HG03354 (cell line): ENCODE measurements at regions not wholly inside any gene's neighbourhood (a gene's known extent, or its start where the extent isn't known, plus 50 kb on each side); places are given as distances from the start of the nearest gene placed in this dataset.
"Not testable (repeated sequence)": the region's sequence is repeated elsewhere in the genome, so short reads cannot be mapped to it uniquely, and the experiment has no call there.

Experiments used
- ATAC-seq: cut with Tn5 transposase; IDR thresholded peaks from one replicate; pipeline ENCODE4 v1.9.1; 2021; ENCODE audit warnings: mild to moderate bottlenecking; ENCODE audit not compliant: unreplicated experiment, poor library complexity, severe bottlenecking

DNA sequence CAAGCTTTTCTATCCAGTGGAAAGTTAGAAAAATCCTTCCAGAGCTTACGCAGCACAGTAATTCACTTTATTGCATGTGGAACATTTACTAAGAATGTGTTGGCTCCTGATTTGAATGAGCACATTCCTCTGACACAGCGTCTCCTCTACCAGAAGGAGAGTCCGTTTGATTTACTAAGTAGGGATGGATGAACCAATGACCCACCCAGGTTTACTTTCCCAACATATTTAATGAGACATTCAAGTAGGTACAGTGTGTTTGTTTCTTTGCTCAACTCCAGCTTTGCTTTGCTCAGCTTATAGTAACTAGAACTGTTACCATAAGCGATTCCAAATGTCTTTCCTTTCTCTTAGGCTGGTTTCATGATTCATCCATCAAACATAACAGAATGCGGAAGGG is 161.7 kb downstream of the SMARCA1 start:
- ATAC-seq = no peak

GRCh38 chrX:129360175-129360574 is 163.1 kb downstream of the SMARCA1 start:
- peak; percentile 96 for ATAC-seq

DNA sequence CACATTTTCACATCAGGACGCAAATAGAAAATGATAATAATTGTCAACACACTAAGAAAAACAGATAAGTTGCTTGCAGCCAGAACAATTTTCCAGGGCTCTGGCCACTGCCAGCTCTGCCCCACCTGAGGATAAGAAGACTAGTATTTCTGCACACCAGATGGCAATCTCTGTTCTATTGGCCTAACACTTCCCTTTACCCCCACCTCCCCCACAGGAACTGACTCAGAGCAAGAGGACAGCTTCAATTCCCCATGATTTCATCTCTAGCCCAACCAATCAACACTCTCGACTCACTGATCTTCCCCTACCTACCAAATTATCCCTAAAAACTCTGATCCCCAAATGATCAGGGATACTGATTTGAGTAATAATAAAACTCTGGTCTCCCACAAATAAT is 164.0 kb downstream of the SMARCA1 start:
- ATAC-seq = no peak

DNA sequence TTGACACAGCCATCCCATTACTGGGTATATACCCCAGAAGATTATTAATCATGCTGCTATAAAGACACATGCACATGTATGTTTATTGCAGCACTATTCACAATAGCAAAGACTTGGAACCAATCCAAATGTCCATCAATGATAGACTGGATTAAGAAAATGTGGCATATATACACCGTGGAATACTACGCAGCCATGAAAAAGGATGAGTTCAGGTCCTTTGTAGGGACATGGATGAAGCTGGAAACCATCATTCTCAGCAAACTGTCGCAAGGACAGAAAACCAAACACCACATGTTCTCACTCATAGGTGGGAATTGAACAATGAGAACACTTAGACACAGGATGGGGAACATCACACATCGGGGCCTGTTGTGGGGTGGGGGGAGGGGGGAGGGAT is 165.9 kb downstream of the SMARCA1 start:
- ATAC-seq = not testable (repeated sequence)

DNA sequence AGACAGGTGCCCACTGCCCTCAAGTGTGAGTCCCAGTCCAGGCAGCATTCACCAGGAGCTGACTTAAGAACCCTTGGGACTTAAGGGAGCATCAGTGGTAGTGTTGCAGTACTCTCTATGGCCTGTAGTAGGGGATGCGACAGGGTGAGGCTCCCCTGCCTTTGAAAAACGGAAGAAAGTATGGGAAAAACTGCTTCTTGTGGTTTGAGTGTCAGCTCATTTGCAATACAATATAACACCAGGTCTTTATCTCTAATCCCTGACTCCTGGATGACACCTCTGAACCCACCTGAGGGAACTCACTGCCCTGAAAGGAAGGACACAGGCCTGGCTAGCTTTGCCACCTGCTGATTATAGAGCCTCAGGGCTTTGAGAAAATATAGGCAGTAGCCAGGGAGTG is 176.0 kb downstream of the SMARCA1 start:
- ATAC-seq = no peak

- ATAC-seq = no peak
Measured at GRCh38 chrX:129346574-129346973, 176.7 kb downstream of the SMARCA1 start.

GRCh38 chrX:129337264-129337663 is 186.0 kb downstream of the SMARCA1 start:
- not testable (repeated sequence) for ATAC-seq

- ATAC-seq = no peak
Measured at GRCh38 chrX:129323115-129323514, 200.2 kb downstream of the SMARCA1 start.

GRCh38 chrX:129318375-129318774 is 204.9 kb downstream of the SMARCA1 start:
- no peak for ATAC-seq

DNA sequence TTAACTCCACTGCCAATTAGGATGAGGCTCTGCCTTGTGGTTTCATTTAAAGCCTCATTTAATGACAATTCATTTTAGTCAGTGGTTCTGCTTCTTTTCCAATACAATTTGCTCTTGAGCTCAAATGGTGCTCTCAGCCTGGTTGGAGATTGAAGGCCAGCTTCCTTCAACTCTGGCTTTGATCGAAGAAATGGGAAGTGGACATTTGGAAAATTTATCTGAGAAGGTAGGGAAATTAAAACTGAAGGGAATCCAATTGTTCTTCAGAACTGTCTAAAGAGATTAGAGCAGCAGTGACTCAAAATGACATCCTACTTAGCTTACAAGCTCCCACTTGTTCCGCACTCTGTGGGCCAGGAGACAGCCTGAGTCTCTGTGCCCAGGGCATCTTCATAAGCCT is 206.8 kb downstream of the SMARCA1 start:
- no peak for ATAC-seq

- ATAC-seq = no peak
Measured at GRCh38 chrX:129310000-129310399, 213.3 kb downstream of the SMARCA1 start.

GRCh38 chrX:129262912-129263311 is 260.4 kb downstream of the SMARCA1 start:
- ATAC-seq = no peak

DNA sequence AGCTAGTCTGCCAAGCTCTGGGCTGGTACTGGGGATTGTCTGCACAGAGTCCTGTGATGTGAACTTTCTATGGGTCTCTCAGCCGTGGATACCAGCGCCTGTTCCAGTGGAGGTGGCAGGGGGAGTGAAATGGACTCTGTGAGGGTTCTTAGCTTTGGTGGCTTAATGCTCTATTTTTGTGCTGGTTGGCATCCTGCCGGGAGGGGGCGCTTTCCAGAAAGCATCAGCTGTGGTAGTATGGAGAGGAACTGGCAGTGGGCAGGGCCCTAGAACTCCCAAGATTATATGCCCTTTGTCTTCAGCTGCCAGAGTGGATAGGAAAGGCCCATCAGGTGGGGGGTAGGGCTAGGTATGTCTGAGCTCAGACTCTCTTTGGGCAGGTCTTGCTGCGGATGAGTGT is 267.8 kb downstream of the SMARCA1 start:
- ATAC-seq = not testable (repeated sequence)

DNA sequence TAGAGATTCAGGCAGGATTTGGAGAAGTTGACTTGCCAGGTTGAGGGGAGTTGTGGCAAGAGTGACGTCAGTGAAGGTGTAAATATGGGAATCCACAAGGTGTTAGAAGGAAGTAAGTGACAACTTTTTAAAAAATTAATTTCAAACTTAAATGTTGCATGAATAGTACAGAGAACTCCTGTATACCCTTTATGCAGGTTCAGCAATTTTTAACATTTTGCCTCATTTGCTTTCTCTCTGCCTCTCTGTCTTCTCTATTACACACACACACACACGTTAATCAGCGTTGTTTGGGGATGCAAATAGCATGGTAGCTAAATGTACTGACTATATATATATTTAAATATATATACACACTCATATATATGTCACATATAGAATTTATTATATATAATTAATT is 273.7 kb downstream of the SMARCA1 start:
- no peak for ATAC-seq

DNA sequence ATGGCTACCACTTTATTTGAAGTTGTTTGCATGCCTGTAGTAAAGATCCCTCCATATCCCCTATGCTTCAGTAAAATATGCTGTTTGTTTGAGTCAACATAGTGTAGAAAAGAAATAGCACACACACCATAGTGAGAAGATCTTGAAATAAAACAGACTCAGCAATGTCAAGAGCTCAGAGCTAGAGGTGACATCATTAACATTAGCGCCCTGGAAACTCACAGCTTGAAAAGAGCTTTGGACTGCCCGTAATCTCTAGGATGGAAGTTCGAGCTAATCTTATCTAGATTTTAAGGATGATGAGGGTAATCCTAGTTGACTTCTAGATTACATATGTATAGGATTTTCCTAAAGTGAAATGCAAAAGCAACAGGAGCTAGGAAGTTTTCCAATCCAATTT is 275.6 kb downstream of the SMARCA1 start:
- ATAC-seq = no peak

GRCh38 chrX:129239371-129239770 is 283.9 kb downstream of the SMARCA1 start:
- no peak for ATAC-seq

DNA sequence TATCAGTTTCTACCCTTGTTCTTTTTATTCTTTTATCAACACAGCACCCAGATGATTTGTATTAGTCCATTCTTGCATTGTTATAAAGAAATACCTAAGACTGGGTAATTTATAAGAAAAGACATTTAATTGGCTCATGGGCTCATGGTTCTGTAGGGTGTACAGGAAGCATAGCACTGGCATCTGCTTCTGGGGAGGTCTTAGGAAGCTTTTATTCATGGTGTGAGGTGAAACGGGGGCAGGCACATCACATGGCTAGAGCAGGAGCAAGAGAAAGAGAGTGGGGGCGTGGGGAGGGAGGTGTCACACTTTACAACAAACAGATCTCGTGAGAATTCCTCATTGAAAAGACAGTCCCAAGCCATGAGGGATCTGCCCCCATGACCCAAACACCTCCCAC is 285.3 kb downstream of the SMARCA1 start:
- ATAC-seq = no peak

DNA sequence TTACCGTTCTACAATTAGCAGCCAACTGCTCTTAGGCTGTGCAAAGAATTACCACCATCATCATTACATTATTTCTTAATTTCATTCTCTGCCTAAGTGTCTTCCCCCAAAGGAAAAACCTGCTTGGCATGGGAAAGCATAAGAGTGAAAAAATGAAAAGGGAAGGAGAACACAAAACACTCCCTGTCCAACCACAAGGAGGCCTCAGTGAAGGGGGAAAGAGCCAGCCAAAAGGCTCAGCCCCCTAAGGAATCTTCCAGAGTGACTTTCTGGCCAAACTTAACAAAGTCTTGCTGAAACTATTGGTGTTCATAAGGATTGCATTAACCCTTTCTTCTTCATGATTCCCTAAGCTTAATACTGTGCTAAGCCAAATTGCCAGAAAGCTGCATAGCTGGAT is 287.4 kb downstream of the SMARCA1 start:
- no peak for ATAC-seq

GRCh38 chrX:129233786-129234185 is 289.5 kb downstream of the SMARCA1 start:
- ATAC-seq = no peak

- ATAC-seq = no peak
Measured at GRCh38 chrX:129230850-129231512, 292.3 kb downstream of the SMARCA1 start.

DNA sequence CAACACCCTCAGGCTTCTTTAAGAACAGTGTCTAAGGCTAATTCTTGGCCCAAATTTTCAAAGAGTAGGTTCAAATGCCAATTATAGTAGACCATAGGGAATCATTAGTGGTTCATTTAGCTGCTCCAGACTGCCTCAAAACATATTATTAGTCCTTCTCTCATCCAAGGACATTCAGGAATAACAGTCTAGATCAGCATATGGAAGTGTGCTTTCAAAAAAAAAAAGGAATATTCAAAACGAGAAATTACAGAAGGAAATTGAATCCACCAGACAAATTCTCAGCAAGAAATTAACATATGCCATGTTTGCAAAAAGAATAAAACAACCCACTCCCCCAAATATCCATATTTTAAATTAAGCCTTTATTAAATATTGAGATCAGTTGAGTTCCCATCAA is 293.1 kb downstream of the SMARCA1 start:
- no peak for ATAC-seq

DNA sequence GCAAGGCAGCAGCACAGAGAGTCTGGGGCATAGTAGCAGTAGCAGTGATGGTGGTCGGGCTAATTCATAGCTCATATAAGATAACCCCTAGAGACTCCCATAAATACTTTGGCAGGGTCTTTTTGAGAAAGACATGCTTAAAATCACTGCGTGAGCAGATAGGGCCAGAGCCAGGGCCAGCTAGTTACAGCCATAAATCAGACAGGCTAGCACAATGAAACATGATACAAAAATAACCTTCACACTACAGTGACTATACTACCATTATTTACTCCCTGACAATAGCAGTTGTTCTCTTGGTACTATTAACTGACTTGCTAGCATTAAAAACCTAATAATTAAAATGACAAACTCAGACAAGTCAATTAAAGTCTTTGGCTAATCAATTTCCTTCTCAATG is 295.9 kb downstream of the SMARCA1 start:
- no peak for ATAC-seq
